ENCODE measurements at regions not wholly inside any gene's neighbourhood (a gene's known extent, or its start where the extent isn't known, plus 50 kb on each side); places are given as distances from the start of the nearest gene placed in this dataset.
"Not testable (repeated sequence)": the region's sequence is repeated elsewhere in the genome, so short reads cannot be mapped to it uniquely, and the experiment has no call there.

DNA sequence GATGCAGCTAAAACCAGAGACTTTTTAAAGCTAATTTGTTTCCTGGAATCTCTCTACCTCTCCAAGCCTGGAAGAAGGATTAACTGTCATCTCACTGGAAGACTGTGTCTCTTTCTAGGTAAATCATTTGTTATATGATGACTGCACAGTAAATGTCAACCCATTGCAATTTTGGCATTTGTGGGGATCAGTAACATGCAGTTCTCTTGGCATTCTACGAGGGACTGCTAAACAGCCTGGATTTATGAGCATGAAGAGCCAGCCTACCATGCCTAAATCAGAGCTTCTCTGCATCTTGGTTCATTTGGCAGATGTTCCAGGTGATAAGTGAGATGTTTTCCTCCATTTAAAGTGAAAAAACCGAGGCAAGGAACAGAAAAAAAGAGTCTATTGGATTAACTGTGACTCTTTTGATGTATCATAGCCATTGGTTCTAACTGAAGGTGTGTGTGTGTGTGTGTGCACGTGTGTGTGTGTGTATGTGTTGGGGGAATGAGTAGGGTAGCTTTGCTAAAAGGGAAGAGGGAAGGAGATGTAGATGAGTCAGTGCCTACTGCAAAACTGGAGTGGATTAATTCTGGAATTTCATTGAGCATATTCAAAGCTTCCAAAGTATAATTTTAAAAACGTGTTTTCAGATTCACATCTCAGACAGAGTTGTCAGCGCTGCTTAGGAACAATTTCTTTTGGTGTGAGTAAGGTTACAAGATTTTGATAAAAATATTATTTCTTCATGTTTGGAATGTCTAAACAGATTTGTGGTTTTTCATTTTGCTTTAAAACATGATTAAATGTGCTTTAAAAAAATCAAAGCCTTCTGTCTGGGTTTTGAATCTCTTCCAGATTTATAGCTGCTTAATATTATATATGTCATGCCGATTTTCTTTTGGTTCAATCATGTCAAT lies 123.2 kb upstream of the LNX1 start:
- DNase-seq (ENCODE audit: low spot score): peak; percentile 70

DNA sequence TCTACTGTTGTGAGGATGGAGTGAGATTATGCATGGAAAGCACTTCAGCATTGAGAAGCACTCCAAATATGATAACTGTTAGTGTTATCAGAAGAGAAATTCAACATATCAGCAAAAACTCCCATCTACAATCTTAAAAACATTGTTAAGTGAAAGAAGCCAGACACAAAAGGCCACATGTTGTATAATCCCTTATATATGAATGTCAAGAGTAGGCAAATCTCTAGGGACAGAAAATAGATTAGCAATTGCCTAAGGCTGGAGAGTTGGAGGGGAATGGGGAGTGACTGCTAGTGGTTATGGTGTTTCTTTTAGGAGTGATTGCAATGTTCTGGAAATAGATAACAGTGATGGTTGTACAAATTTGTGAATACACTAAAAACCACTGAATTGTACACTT lies 122.5 kb upstream of the LNX1 start:
- no peak for DNase-seq (ENCODE audit: low spot score)

DNA sequence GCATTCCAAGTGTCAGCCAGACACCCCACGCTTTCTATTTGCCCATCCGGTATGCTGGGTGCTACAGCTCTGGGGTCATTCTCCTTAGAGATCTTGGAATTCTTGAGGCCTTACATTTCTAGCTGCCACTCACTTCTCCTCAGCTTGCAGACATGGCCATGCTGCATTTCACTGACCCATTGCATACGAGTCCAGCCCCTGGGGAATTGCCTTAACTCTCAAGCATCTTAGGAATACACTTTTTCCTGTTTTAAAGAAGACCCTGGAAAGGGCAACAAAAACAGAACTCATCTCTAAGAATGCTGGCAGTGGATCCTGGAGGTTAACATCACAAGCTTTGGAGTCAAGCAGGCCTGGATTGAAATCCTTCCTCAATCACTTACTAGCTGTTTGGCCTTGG lies 122.0 kb upstream of the LNX1 start:
- DNase-seq (ENCODE audit: low spot score): no peak

DNA sequence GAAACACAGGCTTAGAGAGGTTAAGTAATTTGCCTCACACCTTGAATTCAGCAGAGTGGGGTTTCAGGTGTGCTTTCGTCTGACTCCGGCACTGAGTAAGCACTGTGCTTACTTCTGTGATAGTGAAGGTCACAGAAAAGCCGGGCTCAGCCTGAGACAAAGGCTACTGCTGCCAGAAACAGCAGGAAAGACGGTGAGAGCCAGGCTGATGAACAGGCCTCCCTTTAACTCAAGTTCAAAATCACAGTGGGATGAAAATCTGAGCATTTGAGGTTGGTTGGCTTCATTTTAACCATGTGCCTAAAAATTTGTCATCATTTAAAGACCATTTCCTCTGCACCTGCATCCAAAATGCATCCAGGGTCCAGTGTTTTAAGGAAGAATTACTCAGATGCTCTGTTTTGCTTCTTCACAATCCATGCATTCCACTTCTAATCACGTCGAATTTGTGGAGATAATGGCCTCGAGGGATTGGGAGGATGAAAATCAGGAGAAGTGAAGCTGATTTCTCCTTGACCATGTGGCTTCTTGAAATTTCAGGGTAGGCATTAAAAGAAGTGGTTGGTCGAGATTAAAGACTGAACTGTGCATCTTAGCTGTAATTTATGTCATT lies 121.2 kb upstream of the LNX1 start:
- no peak for DNase-seq (ENCODE audit: low spot score)

DNA sequence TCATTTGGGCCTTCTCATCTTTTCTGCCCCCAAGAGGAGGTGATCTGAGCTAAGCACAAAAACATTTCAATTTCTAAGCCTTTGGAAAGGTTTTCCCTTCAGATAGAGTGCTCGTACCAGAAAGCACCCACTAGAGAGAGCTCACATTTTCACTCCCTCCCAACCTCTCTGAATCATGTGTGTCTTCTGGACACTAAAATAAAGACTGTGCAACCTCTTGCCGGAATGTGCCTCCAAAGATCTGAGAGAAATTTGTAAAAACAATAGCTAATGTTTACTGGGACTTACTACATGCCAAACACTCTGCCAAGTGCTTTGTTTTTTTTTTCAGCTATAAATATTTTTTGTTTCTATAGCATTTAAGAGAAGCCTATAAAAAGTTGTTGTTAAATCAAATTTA lies 120.6 kb upstream of the LNX1 start:
- DNase-seq (ENCODE audit: low spot score): no peak

DNA sequence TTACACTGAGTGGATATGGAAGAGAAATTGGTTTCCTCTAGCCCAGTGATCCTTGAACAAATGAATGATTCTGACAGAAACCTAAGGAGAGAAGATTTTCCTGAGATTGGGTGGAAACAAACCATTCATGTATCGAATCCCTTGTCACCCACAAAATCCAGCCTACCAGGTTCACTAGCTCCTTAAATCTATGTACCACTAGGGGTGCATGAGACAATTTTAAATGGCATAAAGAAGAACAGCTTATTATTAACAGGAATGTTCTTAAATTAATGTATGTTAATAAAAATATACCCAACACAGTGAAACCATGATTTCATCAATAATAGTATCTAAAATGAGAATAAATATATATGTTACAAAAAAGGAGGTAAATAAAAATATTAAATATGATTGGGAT lies 118.4 kb upstream of the LNX1 start:
- no peak for DNase-seq (ENCODE audit: low spot score)

DNA sequence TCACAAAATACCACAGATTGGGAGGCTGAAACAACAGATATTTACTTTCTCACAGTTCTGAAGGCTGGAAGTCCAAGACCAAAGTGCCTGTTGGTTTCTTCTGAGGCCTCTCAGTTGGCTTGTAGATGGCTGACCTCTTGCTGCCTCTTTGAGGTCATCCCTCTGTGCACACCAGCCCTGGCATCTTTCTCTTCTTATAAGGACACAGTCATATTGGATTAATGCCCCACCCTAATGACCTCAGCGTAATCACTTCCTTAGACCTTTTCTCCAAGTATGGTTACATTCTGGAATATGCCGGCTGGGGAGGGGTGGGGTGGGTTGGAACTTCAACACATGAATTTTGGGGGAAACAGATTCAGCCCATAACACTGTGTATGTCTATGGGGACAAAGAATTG lies 116.2 kb upstream of the LNX1 start:
- DNase-seq (ENCODE audit: low spot score): no peak

DNA sequence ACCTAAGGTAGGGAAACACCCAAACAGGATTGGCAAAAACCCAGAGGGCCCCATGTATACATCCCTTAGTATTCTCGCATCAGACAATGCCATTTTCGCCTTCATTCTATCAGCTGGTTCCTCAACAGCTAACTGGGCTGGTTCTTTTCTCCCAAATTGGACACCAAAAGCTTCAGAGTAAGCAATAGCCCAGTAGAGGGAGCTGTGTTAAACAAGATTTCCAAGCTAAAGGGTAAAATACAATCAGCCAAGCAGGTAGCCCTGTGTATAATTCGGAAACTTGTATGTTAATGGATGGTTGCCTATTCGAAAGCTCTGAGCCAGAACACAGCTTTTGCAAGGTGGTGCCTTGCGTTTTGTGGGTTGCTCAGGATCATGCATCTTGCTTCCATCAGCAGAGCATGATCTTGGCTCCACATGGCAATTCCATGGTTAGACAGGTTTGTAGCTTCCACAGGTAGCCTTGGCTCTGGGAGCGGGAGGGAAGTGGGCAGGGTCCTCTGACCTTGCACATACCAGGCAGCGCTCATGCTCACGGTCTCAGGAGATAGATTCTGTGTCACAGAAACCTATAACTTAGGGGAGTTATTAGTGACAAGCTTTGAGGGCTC lies 115.2 kb upstream of the LNX1 start:
- peak; percentile 42 for DNase-seq (ENCODE audit: low spot score)

GRCh38 chr4:53705972-53706371 lies 114.7 kb upstream of the LNX1 start:
- no peak for DNase-seq (ENCODE audit: low spot score)

GRCh38 chr4:53705151-53705764 lies 114.0 kb upstream of the LNX1 start:
- DNase-seq (ENCODE audit: low spot score): no peak

- DNase-seq (ENCODE audit: low spot score): no peak
Measured at GRCh38 chr4:53704329-53704728, 113.0 kb upstream of the LNX1 start.

GRCh38 chr4:53703267-53703655 lies 112.0 kb upstream of the LNX1 start:
- no peak for DNase-seq (ENCODE audit: low spot score)

DNA sequence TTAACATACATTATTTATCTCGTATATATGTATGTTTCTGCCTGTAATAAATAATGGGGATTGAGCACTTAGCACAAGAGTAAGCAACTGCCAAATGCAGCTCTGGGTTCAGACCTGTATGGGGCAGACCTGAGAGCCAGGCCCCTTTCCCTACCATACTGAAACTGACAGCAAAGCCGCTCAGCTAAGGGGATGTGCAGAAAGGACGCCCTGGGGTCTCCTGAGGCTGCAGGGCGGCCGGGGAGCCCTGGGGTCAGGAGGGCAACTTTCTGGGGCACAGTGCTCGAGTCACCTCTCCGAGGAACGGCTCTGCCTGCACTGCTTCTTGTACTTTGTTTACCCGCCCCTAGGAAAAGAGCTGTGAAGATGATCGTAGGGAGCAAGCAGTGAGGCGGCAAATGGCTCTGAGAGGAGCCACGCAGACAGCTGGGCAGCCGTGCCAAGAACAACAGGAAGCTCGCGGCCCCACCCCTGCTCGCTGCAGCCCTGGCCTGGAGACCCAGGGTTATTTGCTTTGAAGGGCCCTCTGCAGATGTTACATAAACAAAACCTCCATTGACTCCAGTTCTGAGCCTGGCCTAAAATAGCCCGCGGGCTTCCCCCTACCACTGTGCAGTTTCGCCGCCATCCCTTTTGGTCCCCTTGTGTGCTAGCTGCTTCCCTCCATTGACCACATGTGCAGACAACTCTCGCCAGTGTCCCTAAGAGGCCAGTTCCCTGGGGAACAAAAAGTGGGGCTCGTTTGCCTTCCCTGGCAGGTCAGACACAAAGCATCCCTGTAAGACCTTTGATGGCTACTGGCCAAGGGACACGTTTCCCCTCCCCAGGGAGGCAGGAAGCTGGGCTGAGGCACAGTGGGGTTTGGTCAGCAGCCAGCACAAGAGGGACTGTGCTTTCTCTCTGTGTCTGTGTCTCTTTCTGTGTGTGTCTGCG lies 111.3 kb upstream of the LNX1 start:
- peak; percentile 75 for DNase-seq (ENCODE audit: low spot score)

DNA sequence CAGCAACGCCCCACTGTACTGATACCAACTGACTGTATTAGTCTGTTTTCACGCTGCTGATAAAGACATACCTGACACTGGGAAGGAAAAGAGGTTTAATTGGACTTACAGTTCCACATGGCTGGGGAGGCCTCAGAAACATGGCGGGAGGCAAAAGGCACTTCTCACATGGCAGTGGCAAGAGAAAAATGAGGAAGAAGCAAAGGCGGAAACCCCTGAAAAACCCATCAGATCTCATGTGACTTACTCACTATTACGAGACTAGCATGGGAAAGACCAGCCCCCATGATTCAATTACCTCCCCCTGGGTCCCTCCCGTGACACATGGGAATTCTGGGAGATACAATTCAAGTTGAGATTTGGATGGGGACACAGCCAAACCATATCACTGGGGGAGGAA lies 110.0 kb upstream of the LNX1 start:
- not testable (repeated sequence) for DNase-seq (ENCODE audit: low spot score)

DNA sequence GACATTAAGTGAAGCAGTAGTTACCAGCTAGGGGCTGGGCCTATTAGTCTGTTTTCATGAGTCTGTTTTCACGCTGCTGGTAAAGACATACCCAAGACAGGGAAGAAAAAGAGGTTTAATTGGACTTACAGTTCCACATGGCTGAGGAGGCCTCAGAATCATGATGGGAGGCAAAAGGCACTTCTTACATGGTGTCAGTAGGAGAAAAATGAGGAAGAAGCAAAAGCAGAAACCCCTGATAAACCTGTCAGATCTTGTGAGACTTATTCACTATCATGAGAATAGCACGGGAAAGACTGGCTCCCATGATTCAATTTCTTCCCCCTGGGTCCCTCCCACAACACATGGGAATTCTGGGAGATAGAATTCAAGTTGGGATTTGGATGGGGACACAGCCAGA lies 108.0 kb upstream of the LNX1 start:
- not testable (repeated sequence) for DNase-seq (ENCODE audit: low spot score)

DNA sequence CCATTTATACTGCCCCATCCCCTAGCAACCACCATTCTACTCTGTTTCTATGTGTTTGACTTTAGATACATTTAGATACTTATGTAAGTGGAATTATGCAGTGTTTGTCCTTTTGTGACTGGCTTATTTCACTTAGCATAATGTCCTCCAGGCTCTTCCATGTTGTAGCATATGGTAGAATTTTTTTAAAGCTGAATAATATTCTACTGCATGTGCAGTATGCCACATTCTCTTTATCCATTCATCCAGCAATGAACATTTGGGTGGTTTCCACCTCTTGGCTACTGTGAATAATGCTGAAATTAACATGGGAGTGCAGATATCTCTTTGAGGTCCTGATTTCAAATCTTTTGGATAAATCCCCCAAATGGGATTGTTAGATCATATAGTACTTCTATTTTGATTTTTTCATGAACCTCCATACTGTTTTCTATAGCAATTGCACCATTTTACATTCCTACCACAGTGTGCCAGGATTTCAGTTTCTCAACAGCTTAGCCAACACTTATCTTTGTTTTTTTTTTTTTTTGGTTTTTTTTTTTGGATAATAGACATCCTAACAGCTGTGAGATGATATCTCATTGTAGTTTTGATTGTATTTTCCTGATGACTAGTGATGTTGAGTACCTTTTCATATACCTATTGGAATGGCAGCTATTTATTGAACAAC lies 105.9 kb upstream of the LNX1 start:
- no peak for DNase-seq (ENCODE audit: low spot score)

DNA sequence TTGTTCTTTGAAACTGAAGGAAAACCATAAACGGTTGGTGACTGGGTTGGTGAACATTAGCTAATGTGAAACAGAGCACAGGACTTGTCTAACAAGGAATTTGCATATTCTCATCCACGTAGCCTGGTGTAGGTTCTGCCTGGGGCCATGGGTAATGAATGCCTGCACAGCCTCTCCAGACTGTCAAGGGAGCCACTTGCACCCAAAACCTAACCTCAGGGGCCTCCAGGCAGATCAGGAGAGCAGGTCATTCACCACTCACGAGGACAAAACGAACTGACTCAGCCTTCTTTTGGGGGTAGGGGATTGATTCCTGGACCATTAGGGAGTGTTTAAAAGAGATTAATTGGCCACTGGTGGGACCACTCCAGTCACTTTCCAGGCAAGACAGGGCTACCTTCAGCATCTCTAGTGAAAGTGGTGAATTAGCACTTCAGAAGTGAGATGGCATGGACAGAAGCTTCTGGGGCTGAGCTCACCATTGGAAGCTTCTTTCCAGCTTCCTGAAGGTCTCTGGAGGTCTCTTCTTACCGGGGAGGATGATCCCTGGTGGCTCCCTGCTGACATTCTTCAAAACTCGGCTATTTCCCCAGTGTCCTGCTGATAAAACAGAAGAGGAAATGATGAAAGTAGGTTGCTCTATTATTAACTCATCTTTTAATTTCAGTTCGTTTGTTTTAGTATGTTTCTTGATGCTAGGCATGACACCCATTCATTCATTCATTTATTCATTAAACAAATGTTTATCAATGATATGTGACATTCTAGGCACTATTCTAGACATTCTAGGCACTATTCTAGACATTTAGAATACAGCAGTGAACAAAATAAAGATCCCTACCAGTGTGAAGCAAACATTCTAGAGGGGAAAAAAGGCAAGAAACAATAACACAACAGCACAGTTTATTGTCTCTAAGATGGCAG lies 104.5 kb upstream of the LNX1 start:
- no peak for DNase-seq (ENCODE audit: low spot score)

DNA sequence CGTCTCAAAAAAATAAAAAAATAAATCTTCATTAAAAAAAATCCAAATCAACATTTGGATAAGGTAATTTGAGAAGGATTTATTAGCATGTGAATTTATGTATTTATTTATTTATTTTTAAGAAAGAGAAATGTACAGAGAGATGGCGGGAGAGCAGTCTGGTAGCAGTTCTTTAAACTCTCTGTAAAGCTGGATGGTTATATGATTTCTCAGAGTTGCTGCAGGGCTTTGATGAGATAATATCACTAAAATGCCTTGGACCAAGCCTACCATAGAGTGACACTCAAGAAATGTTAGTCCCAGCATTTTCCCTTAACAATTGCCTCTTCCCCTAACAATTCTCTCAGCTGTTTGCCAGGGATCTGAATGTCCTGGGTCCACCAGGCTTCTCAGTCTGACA lies 103.4 kb upstream of the LNX1 start:
- no peak for DNase-seq (ENCODE audit: low spot score)

GRCh38 chr4:53693909-53694308 lies 102.6 kb upstream of the LNX1 start:
- DNase-seq (ENCODE audit: low spot score): no peak

DNA sequence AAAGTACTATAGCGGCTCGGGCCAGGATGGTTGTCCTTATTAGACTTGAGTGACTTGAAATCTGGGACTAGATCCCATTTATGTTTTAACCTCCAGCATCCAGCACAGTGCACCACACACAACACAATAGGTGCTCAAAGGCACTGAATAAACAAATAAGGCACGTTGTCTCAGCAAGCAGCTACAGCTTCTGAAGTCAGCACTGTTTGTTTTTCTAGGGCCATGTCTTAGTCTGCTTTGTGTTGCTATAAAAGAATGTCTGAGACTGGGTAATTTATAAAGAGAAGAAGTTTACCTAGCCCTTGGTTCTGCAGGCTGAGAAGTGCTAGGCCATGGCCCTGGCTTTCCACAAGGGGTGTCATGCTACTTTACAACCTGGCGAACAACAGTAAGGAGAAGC lies 102.1 kb upstream of the LNX1 start:
- no peak for DNase-seq (ENCODE audit: low spot score)

Data from AG08395 (cell line).